ENCODE measurements at regions not wholly inside any gene's neighbourhood (a gene's known extent, or its start where the extent isn't known, plus 50 kb on each side); places are given as distances from the start of the nearest gene placed in this dataset.

DNA sequence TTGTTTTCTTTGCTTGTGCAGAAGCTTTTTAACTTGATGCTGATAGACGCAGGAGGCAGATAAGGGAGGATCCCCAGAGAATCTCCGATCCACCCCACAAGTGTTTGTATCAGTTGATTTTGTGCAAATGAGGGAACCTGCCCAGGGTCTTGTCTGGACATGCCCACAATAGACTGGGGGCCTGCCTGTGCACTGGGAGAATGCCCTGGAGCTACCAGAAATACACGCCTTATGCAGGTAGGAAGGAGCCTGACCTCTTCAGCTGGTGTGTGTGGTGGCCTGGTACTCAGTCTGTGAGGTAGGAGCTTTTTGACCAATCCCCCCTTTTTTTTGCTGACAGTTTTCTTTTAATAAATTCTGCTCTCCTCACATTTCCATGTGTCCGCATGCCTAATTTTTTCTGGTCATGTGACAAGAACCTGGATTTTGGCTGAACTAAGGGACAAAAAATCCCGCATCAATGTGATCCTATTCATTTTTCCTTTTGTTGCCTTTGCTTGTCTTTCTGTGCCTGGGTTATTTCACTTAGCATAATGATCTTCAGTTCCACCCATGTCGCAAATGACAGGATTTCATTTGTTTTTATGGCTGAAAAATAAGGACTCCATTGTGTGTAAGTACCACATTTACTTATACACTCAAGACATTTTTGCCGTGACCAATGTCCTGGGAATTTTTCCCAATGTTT lies 430.6 kb upstream of the NRG3 start:
- no peak overlapping the region for H3K27ac ChIP-seq (ENCODE audit: low read depth, low read length)
- H3K4me3 ChIP-seq (ENCODE audit: insufficient read depth, low read depth, low read length) = no peak overlapping the region
- no peak for DNase-seq (ENCODE audit: low read depth)
- H3K4me3 Mint-ChIP-seq (ENCODE audit: unreplicated experiment) = peak overlapping the region; percentile 46
- no peaks in the 10 kb centered on the region for H4K20me1 ChIP-seq (ENCODE audit: insufficient read depth, low read length)
- no peak overlapping the region for H3K4me2 ChIP-seq (ENCODE audit: low read length)
- H3K36me3 Mint-ChIP-seq (ENCODE audit: low read depth, unreplicated experiment) = no peaks in the 10 kb centered on the region
- no peak overlapping the region for H3K9ac ChIP-seq (ENCODE audit: low read length)
- no peaks in the 10 kb centered on the region for H3K9me3 ChIP-seq (ENCODE audit: insufficient read depth, low read depth, low read length)
- no peaks in the 10 kb centered on the region for H3K27me3 ChIP-seq (ENCODE audit: insufficient read depth, low read length)
- H3K79me2 ChIP-seq (ENCODE audit: insufficient read depth, low read length) = no peaks in the 10 kb centered on the region
- no peaks in the 10 kb centered on the region for H3K4me1 ChIP-seq (ENCODE audit: insufficient read depth, low read length)
- H3K9me3 Mint-ChIP-seq (ENCODE audit: unreplicated experiment) = peaks cover 5% of the 10 kb centered on the region
- no peaks in the 10 kb centered on the region for H3K27me3 Mint-ChIP-seq (ENCODE audit: low read depth, unreplicated experiment)
- TF ChIP-seq EZH2 (IDR thresholded peaks at IDR 0.05; ENCODE audit: insufficient read depth, low read length) = no peak
- TF ChIP-seq CTCF (IDR thresholded peaks at IDR 0.05; ENCODE audit: insufficient read depth, low read depth, low read length) = no peak
- no peaks in the 10 kb centered on the region for H3K36me3 ChIP-seq (ENCODE audit: insufficient read depth, low read length)
- no peak for FAIRE-seq
- no peaks in the 10 kb centered on the region for H3K4me1 Mint-ChIP-seq (ENCODE audit: low read depth, unreplicated experiment)
- no peak overlapping the region for H3K27ac Mint-ChIP-seq (ENCODE audit: unreplicated experiment)
- no peak overlapping the region for H2AFZ ChIP-seq (ENCODE audit: low read depth, low read length)

DNA sequence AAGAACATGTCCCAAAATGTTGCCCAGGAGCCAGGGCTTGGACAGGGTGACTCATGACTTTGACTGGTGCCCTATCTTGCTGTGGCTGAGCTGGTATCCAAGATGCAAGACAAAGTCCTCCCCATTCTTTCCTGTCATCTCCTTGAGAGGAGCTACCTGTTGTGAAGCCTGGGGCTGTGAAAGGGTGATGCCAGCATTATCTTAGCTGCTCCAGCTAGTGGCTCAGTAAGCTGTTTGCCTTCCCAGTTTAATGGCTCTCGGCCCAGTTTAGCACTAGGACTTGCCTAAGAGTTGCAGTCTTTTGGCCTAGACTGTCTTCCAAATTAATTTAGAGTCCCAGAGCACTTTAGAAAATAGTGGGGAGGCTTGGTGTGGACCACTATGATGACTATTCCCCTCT lies 424.3 kb upstream of the NRG3 start:
- H3K36me3 ChIP-seq (ENCODE audit: insufficient read depth, low read length) = no peaks in the 10 kb centered on the region
- DNase-seq (ENCODE audit: low read depth) (no peak), FAIRE-seq (no peak)
- H3K36me3 Mint-ChIP-seq (ENCODE audit: low read depth, unreplicated experiment) = no peaks in the 10 kb centered on the region
- peaks cover 3% of the 10 kb centered on the region for H3K9me3 ChIP-seq (ENCODE audit: insufficient read depth, low read depth, low read length)
- H3K4me1 Mint-ChIP-seq (ENCODE audit: low read depth, unreplicated experiment) = no peaks in the 10 kb centered on the region
- H3K27me3 ChIP-seq (ENCODE audit: insufficient read depth, low read length) = no peaks in the 10 kb centered on the region
- no peak overlapping the region for H3K4me3 ChIP-seq (ENCODE audit: insufficient read depth, low read depth, low read length)
- no peak overlapping the region for H3K4me3 Mint-ChIP-seq (ENCODE audit: unreplicated experiment)
- H3K4me2 ChIP-seq (ENCODE audit: low read length) = no peak overlapping the region
- no peak overlapping the region for H3K27ac ChIP-seq (ENCODE audit: low read depth, low read length)
- no peaks in the 10 kb centered on the region for H3K4me1 ChIP-seq (ENCODE audit: insufficient read depth, low read length)
- H3K9me3 Mint-ChIP-seq (ENCODE audit: unreplicated experiment) = no peaks in the 10 kb centered on the region
- H4K20me1 ChIP-seq (ENCODE audit: insufficient read depth, low read length) = no peaks in the 10 kb centered on the region
- H3K9ac ChIP-seq (ENCODE audit: low read length) = no peak overlapping the region
- H2AFZ ChIP-seq (ENCODE audit: low read depth, low read length) = no peak overlapping the region
- no peaks in the 10 kb centered on the region for H3K27me3 Mint-ChIP-seq (ENCODE audit: low read depth, unreplicated experiment)
- TF ChIP-seq EZH2 (IDR thresholded peaks at IDR 0.05; ENCODE audit: insufficient read depth, low read length) (no peak), CTCF (IDR thresholded peaks at IDR 0.05; ENCODE audit: insufficient read depth, low read depth, low read length) (no peak)
- H3K79me2 ChIP-seq (ENCODE audit: insufficient read depth, low read length) = no peaks in the 10 kb centered on the region
- no peak overlapping the region for H3K27ac Mint-ChIP-seq (ENCODE audit: unreplicated experiment)

- Histone ChIP-seq H3K36me3 (ENCODE audit: insufficient read depth, low read length) (no peaks in the 10 kb centered on the region), H3K79me2 (ENCODE audit: insufficient read depth, low read length) (no peaks in the 10 kb centered on the region), H3K9me3 (ENCODE audit: insufficient read depth, low read depth, low read length) (peaks cover 10% of the 10 kb centered on the region), H3K27ac (ENCODE audit: low read depth, low read length) (no peak overlapping the region), H3K9ac (ENCODE audit: low read length) (no peak overlapping the region), H3K4me2 (ENCODE audit: low read length) (no peak overlapping the region), H3K27me3 (ENCODE audit: insufficient read depth, low read length) (no peaks in the 10 kb centered on the region), H4K20me1 (ENCODE audit: insufficient read depth, low read length) (no peaks in the 10 kb centered on the region), H2AFZ (ENCODE audit: low read depth, low read length) (no peak overlapping the region), H3K4me1 (ENCODE audit: insufficient read depth, low read length) (no peaks in the 10 kb centered on the region), H3K4me3 (ENCODE audit: insufficient read depth, low read depth, low read length) (no peak overlapping the region)
- FAIRE-seq (no peak), DNase-seq (ENCODE audit: low read depth) (no peak)
- TF ChIP-seq CTCF (IDR thresholded peaks at IDR 0.05; ENCODE audit: insufficient read depth, low read depth, low read length) = no peak
- TF ChIP-seq EZH2 (IDR thresholded peaks at IDR 0.05; ENCODE audit: insufficient read depth, low read length) = no peak
- Mint-ChIP-seq H3K9me3 (ENCODE audit: unreplicated experiment) (peaks cover 3% of the 10 kb centered on the region), H3K36me3 (ENCODE audit: low read depth, unreplicated experiment) (no peaks in the 10 kb centered on the region), H3K27ac (ENCODE audit: unreplicated experiment) (no peak overlapping the region), H3K27me3 (ENCODE audit: low read depth, unreplicated experiment) (no peaks in the 10 kb centered on the region), H3K4me3 (ENCODE audit: unreplicated experiment) (no peak overlapping the region), H3K4me1 (ENCODE audit: low read depth, unreplicated experiment) (no peaks in the 10 kb centered on the region)
These were observed 402.0 kb upstream of the NRG3 start for GRCh38 chr10:81472927-81473470.

Measured in astrocyte (in vitro differentiated cells and primary cell).